Suppressor macrophage (primary cell): ENCODE measurements at regions not wholly inside any gene's neighbourhood (a gene's known extent, or its start where the extent isn't known, plus 50 kb on each side); places are given as distances from the start of the nearest gene placed in this dataset.

Experiments used
- DNase-seq, 4 experiments: peaks; one replicate each; pipeline ENCODE4 v3.0.0-alpha.2; 2020 to 2022

DNA sequence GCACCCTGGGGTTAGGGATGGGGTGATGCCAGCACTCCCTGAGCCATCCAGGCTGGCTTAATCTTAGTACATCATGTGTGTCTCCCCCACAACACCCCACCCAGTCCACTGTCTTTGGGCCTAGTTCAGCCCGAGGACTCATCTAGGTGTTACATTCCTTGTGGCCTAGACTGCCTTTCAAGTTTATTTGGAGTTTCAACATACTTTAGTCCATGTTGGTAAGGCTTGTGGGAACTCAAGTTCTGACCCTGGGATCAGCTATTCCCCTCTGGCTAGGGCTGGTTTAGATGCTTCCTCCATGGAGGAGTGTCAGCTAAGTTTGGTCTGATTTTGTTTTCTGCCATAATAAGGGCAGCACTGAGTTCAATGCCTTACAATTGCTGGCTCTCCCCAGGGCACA is 302.4 kb downstream of the SMARCA2 start:
- DNase-seq: no peak

DNA sequence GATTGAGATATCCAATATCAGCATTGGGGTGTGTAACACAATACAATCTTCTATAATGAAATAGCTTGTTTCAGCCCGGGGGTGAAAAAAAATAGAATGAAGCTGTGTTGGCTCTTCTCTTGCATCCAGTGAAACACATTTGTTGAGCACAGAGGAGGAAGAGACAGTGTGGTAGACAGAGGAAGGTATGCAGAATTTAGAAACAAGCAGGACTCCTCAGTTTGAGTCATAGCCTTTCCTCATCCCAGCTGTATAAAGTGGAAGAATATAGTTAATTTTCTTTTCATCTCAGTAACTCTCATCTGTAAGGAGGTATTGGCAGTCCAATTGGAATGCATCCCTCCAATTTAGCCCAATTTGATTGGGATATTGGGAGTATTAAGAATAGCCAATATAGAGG is 302.2 kb upstream of the VLDLR start:
- DNase-seq: no peak

DNA sequence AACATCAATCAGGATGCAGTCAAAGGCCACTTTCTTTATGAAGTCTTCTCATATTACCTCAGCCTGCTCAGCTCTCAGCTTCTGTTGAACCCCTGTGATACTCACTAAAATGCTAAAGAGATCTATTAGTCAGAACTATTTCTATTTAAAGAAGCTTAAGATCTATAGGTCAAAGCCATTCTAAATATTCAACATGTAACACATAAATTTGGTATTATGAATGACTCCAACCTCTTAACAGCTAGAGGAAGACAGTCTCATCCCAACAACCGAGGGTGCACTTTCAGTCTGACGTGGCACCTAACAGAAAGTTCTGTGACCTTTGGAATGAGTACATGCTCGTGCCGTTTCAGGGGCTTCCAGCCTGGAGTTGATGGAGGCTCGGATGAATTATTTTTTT is 301.5 kb upstream of the VLDLR start:
- DNase-seq: no peak

DNA sequence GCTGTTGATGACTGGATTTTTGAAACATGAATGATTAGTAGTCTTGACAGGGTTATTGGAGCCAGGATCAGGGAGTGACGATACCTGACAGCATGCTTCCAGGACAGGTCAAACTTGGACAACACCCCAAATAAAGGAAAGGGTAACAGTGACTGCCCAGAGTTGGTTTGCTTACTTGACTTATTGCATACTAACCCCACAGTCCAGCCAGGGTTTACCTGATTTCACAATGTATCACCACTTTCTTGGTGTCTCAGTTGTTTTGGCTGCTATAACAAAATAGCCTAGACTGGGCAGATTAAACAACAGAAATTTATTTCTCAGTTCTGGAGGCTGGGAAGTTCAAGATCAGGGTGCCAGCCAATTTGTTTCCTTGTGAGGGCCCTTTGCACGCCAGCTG is 301.0 kb upstream of the VLDLR start:
- DNase-seq: no peak

DNA sequence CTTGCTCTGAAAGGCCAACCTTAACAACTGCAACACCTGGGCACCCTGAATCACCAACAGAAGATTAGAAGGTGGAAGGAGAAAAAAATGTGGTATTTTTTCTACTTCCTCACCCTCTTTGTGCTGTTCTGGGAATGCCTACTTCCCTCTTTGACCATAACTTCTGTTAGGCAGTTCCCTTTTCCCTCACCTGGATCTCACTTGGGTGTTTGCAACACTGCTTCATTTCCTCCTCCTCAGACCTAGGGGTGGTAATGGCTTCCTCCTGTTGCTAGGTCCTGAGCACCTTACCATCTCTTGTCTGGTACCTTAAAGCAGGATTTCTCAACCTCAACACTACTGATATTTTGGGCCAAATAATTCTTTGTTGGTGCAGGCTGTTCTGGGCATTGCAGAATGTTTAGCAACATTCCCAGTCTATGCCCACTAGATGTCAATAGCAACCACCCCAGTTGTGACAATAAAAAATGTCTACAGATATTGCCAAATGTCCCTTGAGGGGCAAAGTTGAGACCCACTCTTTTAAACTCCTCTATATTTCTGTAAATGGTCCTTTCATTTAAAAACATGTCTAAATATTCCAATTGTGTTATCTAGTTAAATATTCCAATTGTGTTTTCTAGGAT is 300.0 kb upstream of the VLDLR start:
- peak in 2 of 4 experiments; percentile 11 to 19 for DNase-seq

DNA sequence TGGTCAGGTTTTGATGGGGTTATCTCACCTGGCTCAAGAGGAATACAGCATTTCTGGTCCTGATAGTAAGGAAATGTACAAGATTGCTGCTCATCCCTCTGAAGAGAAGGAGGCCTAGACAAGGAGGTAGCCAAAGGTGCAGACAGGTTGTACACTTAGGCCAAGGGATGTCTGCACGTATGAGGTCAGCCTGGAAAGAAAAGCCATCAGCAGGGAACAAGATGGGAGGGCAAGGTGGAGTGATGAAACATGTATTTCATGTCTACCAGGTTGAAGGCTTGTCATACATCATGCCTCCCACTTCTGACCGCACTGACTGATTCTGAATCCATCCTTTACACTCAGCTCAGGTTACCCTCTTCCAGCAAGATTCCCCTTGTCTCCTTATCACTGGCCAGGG is 296.8 kb upstream of the VLDLR start:
- DNase-seq: no peak

DNA sequence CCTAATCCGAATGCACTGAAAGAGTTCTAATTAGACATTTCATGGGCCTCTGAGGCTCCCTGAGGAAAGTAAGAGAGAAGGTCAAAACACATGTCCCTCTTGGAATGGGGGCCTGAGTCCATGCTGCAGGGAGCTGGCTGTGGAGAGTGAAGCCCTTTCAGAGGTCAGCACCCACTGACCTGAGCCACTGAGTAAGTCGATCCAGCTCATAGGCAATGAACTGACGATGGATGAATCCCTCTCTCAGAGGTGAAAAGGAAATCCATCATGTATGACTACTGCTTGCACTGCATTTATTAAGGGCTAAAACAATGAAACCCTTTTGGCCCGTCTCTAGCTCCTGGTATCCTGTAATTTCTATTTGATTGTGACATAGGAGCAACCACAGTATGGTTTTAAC is 288.9 kb upstream of the VLDLR start:
- DNase-seq: no peak

DNA sequence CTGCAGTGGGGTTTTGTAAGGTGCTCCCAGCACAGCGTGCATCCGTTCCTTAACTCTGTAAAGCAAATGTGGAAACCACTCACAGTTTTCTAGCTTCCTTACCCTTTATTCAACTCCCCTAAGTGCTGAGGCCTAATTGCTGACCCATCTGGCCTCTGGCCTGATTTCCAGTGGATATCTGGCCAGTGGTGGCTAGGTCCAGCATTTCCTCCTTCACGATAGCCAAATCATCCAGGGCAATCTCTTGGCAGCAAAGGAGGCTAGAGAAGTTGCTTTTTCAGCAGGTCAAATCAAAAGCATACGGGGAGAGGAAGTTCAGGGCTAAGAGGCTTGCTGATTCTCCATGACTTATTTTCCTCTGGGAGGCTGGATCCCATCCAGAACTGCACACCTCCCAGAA is 286.3 kb upstream of the VLDLR start:
- no peak for DNase-seq

DNA sequence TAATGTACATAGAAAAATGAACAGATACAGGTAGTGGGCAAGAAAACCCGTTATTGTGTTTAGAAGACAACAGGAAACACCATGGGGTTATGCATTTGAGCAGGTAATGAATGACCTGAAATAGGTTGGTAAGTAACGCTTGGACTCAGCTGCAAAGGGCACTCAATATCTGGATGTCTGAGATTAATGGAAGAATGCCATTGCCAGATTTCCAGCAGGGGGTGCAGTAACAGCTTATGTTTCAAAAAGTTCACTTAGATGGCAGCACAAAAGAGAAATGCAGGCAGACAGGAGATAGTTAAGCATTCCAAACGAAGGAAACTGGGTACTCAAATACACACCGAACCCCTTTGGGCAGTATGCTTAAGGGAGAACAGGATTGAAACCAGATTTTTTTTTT is 285.5 kb upstream of the VLDLR start:
- DNase-seq: peak in 1 of 4 experiments; percentile 7

DNA sequence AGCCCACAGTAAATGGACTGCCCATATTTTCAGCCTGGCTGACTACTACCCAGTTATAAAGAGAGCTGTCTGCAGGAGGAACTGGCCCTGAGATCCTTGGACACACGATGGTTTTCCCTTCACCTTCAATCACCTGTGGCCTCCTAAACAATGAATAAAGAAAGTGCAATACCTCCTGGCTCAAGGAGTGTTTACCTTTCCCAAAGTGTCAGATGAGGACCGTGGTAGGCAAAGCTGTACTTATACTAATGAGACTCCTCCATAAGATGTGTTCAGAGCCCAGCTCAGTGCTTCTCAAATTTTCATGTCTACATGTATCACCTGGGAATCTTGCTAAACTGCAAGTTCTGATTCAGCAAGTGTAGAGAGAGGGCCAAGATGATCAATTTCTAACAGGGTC is 284.5 kb upstream of the VLDLR start:
- no peak for DNase-seq

DNA sequence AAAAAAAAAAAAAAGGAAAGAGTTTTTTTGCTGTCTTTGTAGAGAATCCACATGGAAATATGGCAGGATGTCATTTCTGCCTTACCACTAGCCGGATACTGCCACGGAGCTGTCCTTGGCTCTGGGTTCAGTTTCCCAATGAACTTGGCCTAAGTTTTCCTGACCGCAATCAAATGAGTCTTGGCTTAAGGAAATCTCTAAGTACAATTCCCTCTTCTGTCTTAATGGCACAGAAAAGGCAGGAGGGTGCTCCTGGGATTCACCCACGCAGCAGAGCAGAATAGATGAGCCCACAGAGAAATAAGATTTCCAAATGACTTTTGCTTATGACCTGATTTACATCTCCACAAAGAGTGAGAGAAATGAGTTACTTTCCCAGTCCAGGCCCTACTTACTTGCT is 284.0 kb upstream of the VLDLR start:
- no peak for DNase-seq

DNA sequence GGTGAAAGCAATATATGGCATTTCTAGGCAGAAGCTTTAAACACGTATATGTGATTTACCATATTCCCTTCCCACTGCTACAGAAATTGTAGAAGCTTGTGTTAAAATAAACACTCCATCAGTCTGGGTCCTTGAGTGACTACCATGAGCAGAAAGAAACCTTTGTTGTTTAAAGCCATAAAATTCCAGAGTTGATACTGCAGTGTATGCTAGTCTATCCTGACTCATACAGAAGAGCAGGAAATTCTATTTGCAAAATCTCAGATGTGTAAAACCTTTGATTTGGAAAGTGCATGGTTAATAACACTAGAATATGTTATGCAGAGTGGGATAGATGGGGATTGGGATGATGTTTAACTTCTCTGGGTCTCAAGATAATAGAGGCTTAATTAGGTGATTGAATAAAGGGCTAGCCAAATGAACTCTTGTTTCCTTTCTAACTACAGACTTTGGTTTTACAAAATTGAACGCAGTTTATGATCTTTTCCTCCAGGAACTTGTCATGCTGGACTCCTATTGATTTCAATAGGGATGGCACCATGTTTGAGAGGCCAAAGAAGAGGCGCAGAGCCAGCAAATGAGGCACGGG is 282.7 kb upstream of the VLDLR start:
- DNase-seq: no peak

DNA sequence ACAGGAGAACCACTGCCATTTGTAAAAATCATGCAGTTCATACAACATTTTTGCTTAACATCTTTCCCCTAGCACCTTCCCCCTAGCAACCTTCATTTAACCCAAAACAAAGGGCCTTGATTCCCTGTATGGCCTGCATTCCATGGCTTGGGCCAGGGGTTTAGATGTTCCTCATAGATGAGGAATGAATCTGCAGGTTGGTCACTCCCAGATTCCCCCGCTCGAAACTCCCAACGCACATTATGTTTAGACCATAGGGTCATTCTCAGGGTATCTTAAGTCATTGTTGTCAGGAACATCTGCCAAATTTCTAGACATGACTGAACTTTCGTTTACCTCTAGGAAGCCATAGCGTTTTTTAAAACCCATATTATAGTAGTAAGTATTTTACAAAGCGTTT is 282.2 kb upstream of the VLDLR start:
- DNase-seq: no peak

DNA sequence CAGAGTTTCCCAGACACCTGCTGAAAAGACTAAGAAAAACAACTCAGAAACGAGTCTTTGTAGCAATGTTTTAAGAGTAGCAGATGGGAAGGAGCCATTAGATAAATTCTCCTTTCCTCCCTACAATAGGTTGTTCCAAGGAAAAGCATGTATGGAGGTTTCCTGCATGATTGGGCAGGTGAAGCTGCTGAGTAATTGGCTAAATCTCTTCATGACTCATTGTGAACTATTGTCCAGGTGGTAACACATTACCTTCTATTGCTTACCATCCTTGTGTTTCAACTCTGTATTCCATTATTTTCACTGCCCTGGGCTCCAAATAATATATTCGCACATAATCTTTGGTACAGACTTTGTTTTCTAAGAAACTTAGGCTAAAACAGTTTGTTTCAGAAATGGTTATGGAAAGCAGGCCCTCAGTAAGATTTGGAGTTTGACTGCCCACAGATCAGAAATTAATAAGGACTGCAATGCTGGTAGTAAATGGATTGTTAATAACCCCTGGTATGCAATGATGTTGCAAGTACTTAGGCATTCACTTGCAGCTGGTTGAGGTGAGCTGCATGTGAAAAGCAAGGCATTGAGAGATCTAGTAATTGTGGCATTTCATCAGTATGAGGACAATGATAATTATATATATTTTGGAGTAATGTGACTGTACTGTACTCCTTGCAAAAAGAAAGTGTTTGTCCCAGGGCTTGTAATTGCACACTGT is 281.4 kb upstream of the VLDLR start:
- DNase-seq: no peak

DNA sequence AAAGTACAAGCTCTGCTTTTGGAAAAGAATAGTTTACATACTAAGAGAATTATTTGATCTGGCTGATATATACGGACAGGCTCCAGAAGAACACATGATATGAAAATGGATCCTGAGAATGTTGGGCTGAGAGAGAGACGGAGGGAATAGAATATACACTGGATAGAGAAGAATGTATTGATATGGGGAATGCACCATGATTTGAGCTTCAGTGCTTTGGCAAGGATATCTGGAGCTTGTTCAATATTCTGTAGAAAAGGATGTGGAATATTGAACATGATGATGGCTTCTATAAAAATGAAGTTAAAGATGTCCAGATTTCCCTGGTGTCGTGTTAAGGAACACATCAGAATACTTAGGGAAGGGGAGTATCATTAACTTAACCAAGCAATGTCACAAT is 280.5 kb upstream of the VLDLR start:
- no peak for DNase-seq

DNA sequence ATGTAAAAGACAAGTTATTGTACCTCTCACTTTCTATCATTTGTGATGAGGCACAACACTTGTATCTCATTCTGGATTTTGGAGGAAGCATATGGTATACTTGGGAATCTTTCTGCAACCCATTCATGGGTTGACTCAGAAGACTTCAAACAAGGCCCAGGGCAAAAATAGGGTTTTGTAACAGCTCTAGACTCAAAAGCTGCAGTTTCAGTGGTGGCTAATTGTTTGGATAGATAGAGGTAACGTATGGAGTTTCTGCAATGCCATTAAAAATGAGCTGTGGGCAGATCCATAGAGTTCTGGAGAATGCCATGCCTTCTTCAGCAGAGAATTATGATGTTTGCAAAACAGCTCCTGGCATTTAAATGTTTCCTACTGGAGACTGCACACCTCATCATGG is 279.6 kb upstream of the VLDLR start:
- no peak for DNase-seq

DNA sequence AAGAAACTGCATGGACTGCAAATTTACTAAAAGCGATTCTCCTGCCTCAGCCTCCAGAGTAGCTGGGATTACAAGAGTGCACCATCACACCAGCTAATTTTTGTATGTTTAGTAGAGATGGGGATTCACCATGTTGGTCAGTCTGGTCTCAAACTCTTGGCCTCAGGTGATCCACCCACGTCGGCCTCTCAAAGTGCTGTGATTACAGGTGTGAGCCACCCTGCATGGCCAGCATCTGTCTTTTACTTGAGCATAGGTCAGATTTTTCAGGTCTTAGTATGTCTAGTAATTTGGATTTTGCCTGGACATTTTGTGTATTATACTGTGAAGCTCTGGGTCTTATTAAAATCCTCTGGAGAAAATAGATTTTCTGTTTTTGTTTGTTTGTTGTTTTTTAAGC is 277.8 kb upstream of the VLDLR start:
- no peak for DNase-seq

DNA sequence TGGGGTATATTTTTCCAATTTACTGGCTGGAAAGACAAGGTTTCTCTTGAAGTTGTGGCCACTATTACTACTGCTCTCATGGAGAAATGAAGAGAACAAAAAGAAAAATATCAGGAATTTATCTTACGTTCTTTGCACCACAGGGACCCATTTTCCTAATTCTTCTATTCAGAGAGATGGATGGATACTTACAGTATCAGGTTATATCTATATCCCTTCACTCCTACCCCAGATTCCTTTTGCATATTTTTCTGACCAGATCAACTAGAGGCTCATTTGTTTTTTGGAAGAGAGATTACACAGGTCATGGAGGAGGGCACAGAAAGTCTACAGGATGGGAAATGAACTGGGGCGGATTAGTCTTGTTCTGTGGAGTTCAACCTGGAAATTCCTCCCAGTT is 277.2 kb upstream of the VLDLR start:
- DNase-seq: no peak

DNA sequence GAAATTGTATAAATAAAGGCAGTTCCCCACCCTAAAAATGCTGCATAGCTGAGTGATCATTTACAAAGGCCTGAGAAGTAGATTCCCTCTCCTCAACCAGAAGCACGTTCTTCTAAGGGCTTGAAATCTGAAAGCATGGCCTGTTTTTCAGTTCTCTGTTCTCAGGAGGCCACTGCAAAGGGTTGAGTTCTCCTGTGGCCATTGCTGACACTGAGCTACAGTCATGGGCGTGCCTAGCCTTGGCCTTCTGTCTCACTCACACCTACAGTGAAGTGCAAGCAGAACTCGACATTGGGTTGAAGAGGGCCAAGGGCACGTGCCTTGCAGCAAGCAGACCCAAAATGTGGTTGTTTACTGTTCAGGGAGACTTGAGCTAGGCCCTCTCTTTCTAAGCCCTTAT is 276.6 kb upstream of the VLDLR start:
- no peak for DNase-seq

DNA sequence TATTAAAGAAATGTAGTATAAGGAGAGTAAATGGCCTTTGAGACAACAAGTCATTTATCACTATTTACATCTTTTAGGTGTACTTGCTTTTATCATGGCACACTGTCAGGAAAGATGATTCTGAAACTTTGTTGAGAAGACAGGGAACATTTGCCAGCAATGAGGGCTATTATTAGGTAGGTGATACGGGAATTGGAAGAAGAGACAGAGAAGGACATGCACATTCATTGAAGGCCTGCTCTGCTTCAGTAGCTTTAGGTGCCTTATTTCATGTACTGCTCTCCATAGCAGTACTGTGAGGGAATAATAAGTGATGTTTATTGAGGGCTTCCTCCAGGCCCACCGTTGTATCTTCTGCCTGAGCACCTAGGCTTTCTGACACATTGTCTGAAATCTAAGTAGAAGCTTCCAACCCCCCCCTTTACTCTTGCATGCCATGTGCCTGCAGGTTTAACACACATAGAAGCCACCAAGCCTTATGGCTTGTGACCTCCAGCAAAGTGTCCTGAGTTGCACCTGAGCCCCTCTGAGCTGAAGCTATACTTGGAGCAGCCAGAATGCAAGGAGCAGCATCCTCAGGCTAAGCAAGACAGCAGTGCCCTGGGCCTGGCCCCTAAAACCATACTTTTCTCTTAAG is 275.2 kb upstream of the VLDLR start:
- DNase-seq: no peak

DNA sequence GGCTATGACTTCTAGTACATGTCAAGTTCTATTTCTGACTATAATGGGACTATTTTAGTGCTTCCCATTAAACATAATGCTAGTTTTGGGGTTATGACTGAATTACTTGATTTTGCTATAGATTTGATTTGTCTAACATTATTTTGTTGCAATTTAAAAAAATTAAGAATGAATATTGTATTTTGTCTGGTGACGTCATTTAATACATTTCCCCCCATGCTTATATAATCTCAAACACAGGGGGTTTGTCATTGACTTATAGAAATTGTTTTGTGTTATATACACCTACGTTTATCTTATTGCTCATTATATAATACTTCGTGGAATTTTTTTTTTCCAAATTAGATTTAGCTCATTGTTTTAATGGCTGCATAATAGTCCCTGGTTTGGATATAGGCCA is 270.3 kb upstream of the VLDLR start:
- no peak for DNase-seq

DNA sequence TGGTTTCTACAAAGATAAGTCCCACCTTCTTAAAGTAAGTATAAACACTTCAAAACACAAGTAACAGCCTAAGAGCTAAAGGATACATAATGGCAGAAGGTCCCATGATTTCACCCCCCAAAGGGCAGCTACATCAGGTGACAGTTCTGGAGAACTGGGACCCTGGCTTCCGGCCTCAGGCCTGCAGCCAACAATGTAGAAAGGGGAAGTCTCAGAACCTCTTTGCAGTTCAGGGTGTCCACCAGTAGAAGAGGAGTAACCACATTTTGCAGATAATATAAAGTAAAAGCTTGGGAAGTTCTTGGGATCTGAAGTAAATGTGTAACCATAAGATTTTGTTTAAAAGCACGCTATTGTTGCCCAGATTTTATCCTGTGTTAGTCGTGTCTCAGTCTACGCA is 267.4 kb upstream of the VLDLR start:
- peak in 1 of 4 experiments; percentile 3 for DNase-seq

DNA sequence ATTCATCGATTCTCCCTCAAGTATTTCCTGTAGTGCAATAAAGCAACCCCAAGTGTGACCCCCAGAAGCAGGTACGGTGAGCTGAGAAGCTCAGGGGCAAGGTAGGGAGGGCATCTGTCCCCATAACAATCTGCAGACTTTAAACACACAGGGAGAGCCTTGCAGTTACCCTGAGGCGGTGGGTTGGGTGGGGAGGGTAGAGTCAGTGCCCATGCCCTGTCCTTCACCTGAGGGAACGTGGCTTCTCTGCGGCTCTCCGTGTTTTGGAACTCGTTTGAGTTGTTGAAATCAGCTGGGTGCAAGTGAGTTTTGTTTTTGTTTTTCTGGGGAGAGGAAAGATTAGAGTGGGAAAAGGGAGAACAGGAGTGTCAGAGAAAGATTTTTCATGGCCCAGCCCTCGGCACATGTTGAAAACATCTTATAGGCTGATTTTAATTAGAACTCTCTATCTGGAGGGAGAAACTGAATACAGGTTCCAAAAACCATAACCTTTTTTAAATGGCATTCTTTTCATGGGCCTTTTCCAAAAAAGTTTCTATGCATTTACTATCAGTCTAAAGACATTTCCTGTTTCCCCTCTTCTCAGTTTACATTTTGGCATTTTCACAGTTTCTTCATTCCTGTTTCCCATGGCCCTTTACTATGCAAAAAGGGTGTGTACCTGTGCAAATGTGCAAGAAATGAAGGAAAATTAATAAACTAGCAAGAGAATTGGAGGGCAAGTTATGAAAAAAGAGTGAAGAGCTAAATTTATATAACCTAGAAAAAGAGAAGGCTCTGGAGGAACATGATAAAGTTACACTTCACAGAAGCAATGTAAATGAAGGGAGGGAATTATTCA is 266.5 kb upstream of the VLDLR start:
- DNase-seq: no peak
